GM12878 (cell line): ENCODE measurements at regions not wholly inside any gene's neighbourhood (a gene's known extent, or its start where the extent isn't known, plus 50 kb on each side); places are given as distances from the start of the nearest gene placed in this dataset.

ENCODE experiments used
- ATAC-seq: fragments of 200-7000 bp; cut with Tn5 transposase; 3 replicates; pipeline ENCODE4 v1.9.1; 2020; ENCODE audit warnings: mild to moderate bottlenecking, moderate library complexity
- BruUV-seq: library from RNA; stranded (reverse); fragments of 400-500 nt; replicated peaks from 2 replicates; lab custom pipeline; 2021; lab: Mats Ljungman, UMichigan
- CTCF ChIA-PET: fragments of 300-600 bp; sonication (Branson Sonifier 250); formaldehyde crosslinking; extraction: SDS; loops from one replicate; lab custom pipeline; 2021; ENCODE audit warnings: inconsistent platforms; lab: Yijun Ruan, JAX
- POLR2A ChIA-PET: fragments of 350-600 bp; formaldehyde crosslinking; extraction: SDS; loops from one replicate; lab custom pipeline; 2021; ENCODE audit warnings: inconsistent platforms; lab: Charles Lee
- RAD21 ChIA-PET: fragments of 300-600 bp; sonication (Branson Sonifier 250); formaldehyde crosslinking; loops from one replicate; lab custom pipeline; 2023; ENCODE audit warnings: antibody characterized with exemption; ENCODE audit not compliant: unreplicated experiment; lab: Charles Lee
- SMC1A ChIA-PET: fragments of 300-600 bp; sonication (Branson Sonifier 250); formaldehyde crosslinking; loops from one replicate; lab custom pipeline; 2023; ENCODE audit not compliant: unreplicated experiment, uncharacterized antibody; lab: Charles Lee
- DNase-seq: peaks from one replicate; pipeline ENCODE4 v3.0.0-alpha.2; 2011; ENCODE audit warnings: low read depth, low spot score
- FAIRE-seq: peaks from 3 replicates; lab custom pipeline; 2011; peaks lifted over from hg19 to GRCh38; lab: Jason Lieb, UNC
- H2AFZ ChIP-seq: 2 replicates; pipeline ENCODE4 v1.6.0; 2011; ENCODE audit warnings: low read depth, low read length, control low read depth; ENCODE audit not compliant: control insufficient read depth
- H3K27ac ChIP-seq: 2 replicates; pipeline ENCODE4 v1.5.1; 2011; ENCODE audit warnings: control low read depth; ENCODE audit not compliant: control insufficient read depth, insufficient read depth
- H3K27me3 ChIP-seq, 2 experiments: replicated peaks in 1 of 2; 2 replicates each; pipeline versions ENCODE4 v1.6.0 to v1.6.1; 2011; ENCODE audit warnings: low read length in 1 of 2; ENCODE audit not compliant: control insufficient read depth in 2 of 2, insufficient read depth in 2 of 2
- H3K36me3 ChIP-seq, 2 experiments: 2 replicates each; pipeline ENCODE4 v1.5.1; 2011; ENCODE audit warnings: low read length in 1 of 2; ENCODE audit not compliant: control insufficient read depth in 2 of 2, insufficient read depth in 2 of 2
- H3K4me1 ChIP-seq: 2 replicates; pipeline ENCODE4 v1.6.1; 2011; ENCODE audit warnings: mild to moderate bottlenecking, low read length, moderate library complexity, mixed read lengths; ENCODE audit not compliant: control insufficient read depth, insufficient read depth
- H3K4me2 ChIP-seq: 2 replicates; pipeline ENCODE4 v1.6.0; 2011; ENCODE audit warnings: control low read depth; ENCODE audit not compliant: control insufficient read depth, insufficient read depth
- H3K4me3 ChIP-seq: fragments of 200-600 bp; sonication (generic); 2 replicates; pipeline ENCODE4 v1.5.1; 2016
- H3K79me2 ChIP-seq: 2 replicates; pipeline ENCODE4 v1.6.0; 2011; ENCODE audit warnings: low read length; ENCODE audit not compliant: control insufficient read depth, insufficient read depth
- H3K9ac ChIP-seq: 2 replicates; pipeline ENCODE4 v1.8.0; 2011; ENCODE audit warnings: low read length, control low read depth, mixed read lengths; ENCODE audit not compliant: control insufficient read depth, insufficient read depth
- H3K9me3 ChIP-seq: replicated peaks from 3 replicates; pipeline ENCODE4 v1.5.1; 2011; ENCODE audit warnings: mild to moderate bottlenecking, low read length; ENCODE audit not compliant: control insufficient read depth, insufficient read depth
- H4K20me1 ChIP-seq: 2 replicates; pipeline ENCODE4 v1.6.0; 2011; ENCODE audit not compliant: control insufficient read depth, insufficient read depth
- EP300 ChIP-seq, 2 experiments: fragments of 150-350 bp in 1 of 2; IDR thresholded peaks; 2 replicates each; pipeline ENCODE4 v1.6.1; 2011 to 2012; ENCODE audit warnings: low read depth in 2 of 2, low read length in 2 of 2, borderline replicate concordance in 1 of 2, improper control_type of control experiment in 1 of 2, inconsistent platforms in 1 of 2; ENCODE audit not compliant: control insufficient read depth in 1 of 2
- NBN ChIP-seq: fragments of 450-650 bp; IDR thresholded peaks from 2 replicates; pipeline ENCODE4 v1.6.1; 2016
- NR2F1 ChIP-seq: fragments of 450-650 bp; conservative IDR thresholded peaks from 2 replicates; pipeline ENCODE4 v1.6.1; 2017; ENCODE audit warnings: mild to moderate bottlenecking
- NRF1 ChIP-seq: conservative IDR thresholded peaks from 2 replicates; pipeline ENCODE4 v1.6.1; 2011; ENCODE audit warnings: mild to moderate bottlenecking, low read depth, low read length, improper control_type of control experiment
- PAX5 ChIP-seq: IDR thresholded peaks from 2 replicates; pipeline ENCODE4 v1.6.1; 2011; ENCODE audit warnings: low read depth, low read length, borderline replicate concordance
- PAX8 ChIP-seq: fragments of 450-650 bp; IDR thresholded peaks from 2 replicates; pipeline ENCODE4 v1.6.1; 2017; ENCODE audit warnings: mild to moderate bottlenecking, moderate library complexity
- PML ChIP-seq: IDR thresholded peaks from 2 replicates; pipeline ENCODE4 v1.6.1; 2012; ENCODE audit warnings: low read length, inconsistent platforms
- POLR2AphosphoS5 ChIP-seq: IDR thresholded peaks from 2 replicates; pipeline ENCODE4 v1.6.1; 2011; ENCODE audit warnings: mild to moderate bottlenecking, low read length, inconsistent platforms
- TCF12 ChIP-seq: IDR thresholded peaks from 2 replicates; pipeline ENCODE4 v1.6.1; 2011; ENCODE audit warnings: low read depth, mild to moderate bottlenecking, low read length
- WRNIP1 ChIP-seq: IDR thresholded peaks from 2 replicates; pipeline ENCODE4 v1.6.1; 2011; ENCODE audit warnings: low read depth, low read length, improper control_type of control experiment, borderline replicate concordance
- WGBS: methylation state at CpG from one replicate; pipeline ENCODE4 v1.1.6; 2016; ENCODE audit warnings: low lambda C conversion rate; ENCODE audit not compliant: insufficient replicate concordance, insufficient coverage; ENCODE audit errors: missing lambda C conversion rate; 5-methylcytosine and 5-hydroxymethylcytosine counted together
- in situ Hi-C: fragments of 300-500 bp; cut with MboI; formaldehyde crosslinking; loops from 9 replicates; pipeline ENCODE4 v1.14.3; 2018; ENCODE audit warnings: mixed read lengths
- intact Hi-C: fragments of 100-400 bp; cut with micrococcal nuclease; formaldehyde crosslinking; loops from one replicate; pipeline ENCODE4 v1.14.2; 2022; ENCODE audit not compliant: unreplicated experiment
- TF ChIP-seq, protein P1 (sequence below): IDR thresholded peaks from 2 replicates; pipeline ENCODE4 v1.6.1; 2012; ENCODE audit warnings: improper control_type of control experiment, low read depth, low read length; ENCODE audit not compliant: insufficient replicate concordance

- ChIA-PET SMC1A (interaction anchor here (1.1 to 1.6 kb wide), 4 partner anchors 22 to 98 kb away, joined by 3 to 4 read pairs (median 3); no protein-coding TSS in a partner anchor), RAD21 (no interaction called here), POLR2A (no interaction called here), CTCF (interaction anchor here (1.3 kb wide), 1 partner anchor 329 kb away, joined by 4 read pairs; no protein-coding TSS in a partner anchor)
- no peaks in the 10 kb centered on the region for H3K27me3 ChIP-seq
- no peak overlapping the region for H3K4me2 ChIP-seq
- no peaks in the 10 kb centered on the region for H3K36me3 ChIP-seq
- TF ChIP-seq TCF12: no peak
- no peak for TF ChIP-seq PAX8
- no peak for TF ChIP-seq NBN
- no peak for TF ChIP-seq PML
- TF ChIP-seq, protein P1, sequence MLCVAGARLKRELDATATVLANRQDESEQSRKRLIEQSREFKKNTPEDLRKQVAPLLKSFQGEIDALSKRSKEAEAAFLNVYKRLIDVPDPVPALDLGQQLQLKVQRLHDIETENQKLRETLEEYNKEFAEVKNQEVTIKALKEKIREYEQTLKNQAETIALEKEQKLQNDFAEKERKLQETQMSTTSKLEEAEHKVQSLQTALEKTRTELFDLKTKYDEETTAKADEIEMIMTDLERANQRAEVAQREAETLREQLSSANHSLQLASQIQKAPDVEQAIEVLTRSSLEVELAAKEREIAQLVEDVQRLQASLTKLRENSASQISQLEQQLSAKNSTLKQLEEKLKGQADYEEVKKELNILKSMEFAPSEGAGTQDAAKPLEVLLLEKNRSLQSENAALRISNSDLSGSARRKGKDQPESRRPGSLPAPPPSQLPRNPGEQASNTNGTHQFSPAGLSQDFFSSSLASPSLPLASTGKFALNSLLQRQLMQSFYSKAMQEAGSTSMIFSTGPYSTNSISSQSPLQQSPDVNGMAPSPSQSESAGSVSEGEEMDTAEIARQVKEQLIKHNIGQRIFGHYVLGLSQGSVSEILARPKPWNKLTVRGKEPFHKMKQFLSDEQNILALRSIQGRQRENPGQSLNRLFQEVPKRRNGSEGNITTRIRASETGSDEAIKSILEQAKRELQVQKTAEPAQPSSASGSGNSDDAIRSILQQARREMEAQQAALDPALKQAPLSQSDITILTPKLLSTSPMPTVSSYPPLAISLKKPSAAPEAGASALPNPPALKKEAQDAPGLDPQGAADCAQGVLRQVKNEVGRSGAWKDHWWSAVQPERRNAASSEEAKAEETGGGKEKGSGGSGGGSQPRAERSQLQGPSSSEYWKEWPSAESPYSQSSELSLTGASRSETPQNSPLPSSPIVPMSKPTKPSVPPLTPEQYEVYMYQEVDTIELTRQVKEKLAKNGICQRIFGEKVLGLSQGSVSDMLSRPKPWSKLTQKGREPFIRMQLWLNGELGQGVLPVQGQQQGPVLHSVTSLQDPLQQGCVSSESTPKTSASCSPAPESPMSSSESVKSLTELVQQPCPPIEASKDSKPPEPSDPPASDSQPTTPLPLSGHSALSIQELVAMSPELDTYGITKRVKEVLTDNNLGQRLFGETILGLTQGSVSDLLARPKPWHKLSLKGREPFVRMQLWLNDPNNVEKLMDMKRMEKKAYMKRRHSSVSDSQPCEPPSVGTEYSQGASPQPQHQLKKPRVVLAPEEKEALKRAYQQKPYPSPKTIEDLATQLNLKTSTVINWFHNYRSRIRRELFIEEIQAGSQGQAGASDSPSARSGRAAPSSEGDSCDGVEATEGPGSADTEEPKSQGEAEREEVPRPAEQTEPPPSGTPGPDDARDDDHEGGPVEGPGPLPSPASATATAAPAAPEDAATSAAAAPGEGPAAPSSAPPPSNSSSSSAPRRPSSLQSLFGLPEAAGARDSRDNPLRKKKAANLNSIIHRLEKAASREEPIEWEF: no peak
- no peak for TF ChIP-seq EP300 (IDR thresholded peaks at IDR 0.05; ENCODE audit: borderline replicate concordance in 1 of 2, control insufficient read depth in 1 of 2, low read depth in 2 of 2, low read length in 2 of 2)
- no peak for TF ChIP-seq POLR2AphosphoS5
- no peak for TF ChIP-seq NRF1
- no peak for TF ChIP-seq PAX5
- no peak for TF ChIP-seq NR2F1
- no peak for TF ChIP-seq WRNIP1
- no peaks in the 10 kb centered on the region; the same call in 2 of the 3 replicates for H3K9me3 ChIP-seq
- no peak overlapping the region for H3K9ac ChIP-seq
- H3K4me3 ChIP-seq: no peak overlapping the region
- BruUV-seq: no TSS peak
- intact Hi-C loops (no loop called here), in situ Hi-C loops (no loop called here)
- no peaks in the 10 kb centered on the region for H3K4me1 ChIP-seq
- WGBS: 0% methylated on average over 1 of the region's 1 CpG
- no peak overlapping the region for H2AFZ ChIP-seq
- ATAC-seq (no peak), FAIRE-seq (no peak), DNase-seq (no peak)
- no peak overlapping the region for H3K27ac ChIP-seq
- no peaks in the 10 kb centered on the region for H4K20me1 ChIP-seq
- no peaks in the 10 kb centered on the region for H3K79me2 ChIP-seq
Observed at GRCh38 chr18:2433366-2433765, 137.9 kb downstream of the METTL4 start.
